Osteoblast (primary cell): ENCODE measurements at regions not wholly inside any gene's neighbourhood (a gene's known extent, or its start where the extent isn't known, plus 50 kb on each side); places are given as distances from the start of the nearest gene placed in this dataset.
A peak's percentile ranks its signal among the peaks of the same experiment; 100 is the strongest.

Source experiments
- DNase-seq: peaks from one replicate; pipeline ENCODE4 v3.0.0; 2011; ENCODE audit warnings: low spot score, mixed read lengths; ENCODE audit not compliant: insufficient read length; ENCODE audit errors: missing footprints
- H2AFZ ChIP-seq: 2 replicates; pipeline ENCODE4 v1.6.0; 2011; ENCODE audit warnings: mild to moderate bottlenecking, low read length
- H3K27ac ChIP-seq: 2 replicates; pipeline ENCODE4 v1.5.1; 2011; ENCODE audit warnings: mild to moderate bottlenecking, low read depth, low read length, moderate library complexity
- H3K27me3 ChIP-seq: 2 replicates; pipeline ENCODE4 v1.6.0; 2012; ENCODE audit warnings: mild to moderate bottlenecking, control low read depth, inconsistent platforms, low read length, moderate library complexity; ENCODE audit not compliant: insufficient read depth
- H3K36me3 ChIP-seq: 2 replicates; pipeline ENCODE4 v1.5.1; 2011; ENCODE audit warnings: mild to moderate bottlenecking, low read length, control low read depth, moderate library complexity; ENCODE audit not compliant: insufficient read depth
- H3K4me1 ChIP-seq: 2 replicates; pipeline ENCODE4 v1.5.1; 2011; ENCODE audit warnings: mild to moderate bottlenecking, low read length, control low read depth, moderate library complexity; ENCODE audit not compliant: insufficient read depth
- H3K4me2 ChIP-seq: 2 replicates; pipeline ENCODE4 v1.6.0; 2011; ENCODE audit warnings: mild to moderate bottlenecking, low read length; ENCODE audit not compliant: insufficient read depth
- H3K4me3 ChIP-seq: fragments of 200-600 bp; sonication (generic); 3 replicates; pipeline ENCODE4 v1.5.1; 2012; ENCODE audit warnings: mild to moderate bottlenecking, low read length, inconsistent platforms; ENCODE audit not compliant: insufficient read depth
- H3K79me2 ChIP-seq: 2 replicates; pipeline ENCODE4 v1.6.0; 2012; ENCODE audit warnings: mild to moderate bottlenecking, low read length, control low read depth, inconsistent platforms; ENCODE audit not compliant: insufficient read depth
- H3K9me3 ChIP-seq: 2 replicates; pipeline ENCODE4 v1.5.1; 2011; ENCODE audit warnings: low read depth, low read length, control low read depth
- H4K20me1 ChIP-seq: 2 replicates; pipeline ENCODE4 v1.6.0; 2012; ENCODE audit warnings: mild to moderate bottlenecking, low read length, control low read depth; ENCODE audit not compliant: insufficient read depth
- CTCF ChIP-seq: IDR thresholded peaks from 2 replicates; pipeline ENCODE4 v1.5.1; 2011; ENCODE audit warnings: mild to moderate bottlenecking, low read depth, low read length, moderate library complexity; ENCODE audit errors: extremely low read depth

- no peak for DNase-seq
- H3K4me2 ChIP-seq, result no peak overlapping the region
- no peak overlapping the region for H3K27ac ChIP-seq
Measured at GRCh38 chr3:70744536-70744935, 432.1 kb upstream of the MDFIC2 start.

GRCh38 chr3:70743754-70744153 is 431.3 kb upstream of the MDFIC2 start:
- H3K27me3 ChIP-seq, result no peaks in the 10 kb centered on the region
- H2AFZ ChIP-seq, result no peak overlapping the region
- peaks cover 6% of the 10 kb centered on the region for H3K4me1 ChIP-seq
- no peak overlapping the region for H3K4me2 ChIP-seq
- DNase-seq, result no peak
- no peaks in the 10 kb centered on the region for H3K36me3 ChIP-seq
- no peak for TF ChIP-seq CTCF
- no peak overlapping the region for H3K4me3 ChIP-seq
- H3K79me2 ChIP-seq, result no peaks in the 10 kb centered on the region
- H4K20me1 ChIP-seq, result no peaks in the 10 kb centered on the region
- no peaks in the 10 kb centered on the region for H3K9me3 ChIP-seq
- H3K27ac ChIP-seq, result no peak overlapping the region

More at GRCh38 chr3:70744536-70744935, 432.1 kb upstream of the MDFIC2 start:
- no peak for TF ChIP-seq CTCF
- Histone ChIP-seq H4K20me1 (no peaks in the 10 kb centered on the region), H3K4me3 (no peak overlapping the region), H3K9me3 (no peaks in the 10 kb centered on the region), H3K4me1 (peaks cover 6% of the 10 kb centered on the region), H2AFZ (no peak overlapping the region), H3K79me2 (no peaks in the 10 kb centered on the region), H3K27me3 (no peaks in the 10 kb centered on the region), H3K36me3 (no peaks in the 10 kb centered on the region)

- Histone ChIP-seq H3K4me1 (peaks cover 6% of the 10 kb centered on the region), H3K27me3 (no peaks in the 10 kb centered on the region), H4K20me1 (no peaks in the 10 kb centered on the region), H3K36me3 (no peaks in the 10 kb centered on the region), H3K9me3 (no peaks in the 10 kb centered on the region), H3K4me3 (no peak overlapping the region), H3K4me2 (no peak overlapping the region), H3K27ac (no peak overlapping the region), H2AFZ (no peak overlapping the region), H3K79me2 (no peaks in the 10 kb centered on the region)
- no peak for TF ChIP-seq CTCF
- DNase-seq, result peak; percentile 48
Measured at GRCh38 chr3:70742081-70742480, 429.6 kb upstream of the MDFIC2 start.

- Histone ChIP-seq H3K4me3 (no peak overlapping the region), H3K27me3 (no peaks in the 10 kb centered on the region), H3K4me1 (peaks cover 11% of the 10 kb centered on the region), H3K79me2 (no peaks in the 10 kb centered on the region), H3K4me2 (no peak overlapping the region), H3K36me3 (no peaks in the 10 kb centered on the region), H2AFZ (no peak overlapping the region), H3K9me3 (no peaks in the 10 kb centered on the region), H4K20me1 (no peaks in the 10 kb centered on the region), H3K27ac (no peak overlapping the region)
- no peak for DNase-seq
- no peak for TF ChIP-seq CTCF
Measured at GRCh38 chr3:70740872-70741271, 428.4 kb upstream of the MDFIC2 start.
